AG10803 (cell line): ENCODE measurements at regions not wholly inside any gene's neighbourhood (a gene's known extent, or its start where the extent isn't known, plus 50 kb on each side); places are given as distances from the start of the nearest gene placed in this dataset.

Experiments
- DNase-seq: peaks from one replicate; pipeline ENCODE4 v3.0.0; 2010; ENCODE audit warnings: low read depth
- H3K4me3 ChIP-seq: 2 replicates; pipeline ENCODE4 v1.5.1; 2011; ENCODE audit warnings: mild to moderate bottlenecking, low read length, control low read depth
- TF ChIP-seq, protein P1 (sequence below): conservative IDR thresholded peaks from 2 replicates; pipeline ENCODE4 v1.5.1; 2011; ENCODE audit warnings: mild to moderate bottlenecking, low read length, control low read depth, inconsistent platforms

DNA sequence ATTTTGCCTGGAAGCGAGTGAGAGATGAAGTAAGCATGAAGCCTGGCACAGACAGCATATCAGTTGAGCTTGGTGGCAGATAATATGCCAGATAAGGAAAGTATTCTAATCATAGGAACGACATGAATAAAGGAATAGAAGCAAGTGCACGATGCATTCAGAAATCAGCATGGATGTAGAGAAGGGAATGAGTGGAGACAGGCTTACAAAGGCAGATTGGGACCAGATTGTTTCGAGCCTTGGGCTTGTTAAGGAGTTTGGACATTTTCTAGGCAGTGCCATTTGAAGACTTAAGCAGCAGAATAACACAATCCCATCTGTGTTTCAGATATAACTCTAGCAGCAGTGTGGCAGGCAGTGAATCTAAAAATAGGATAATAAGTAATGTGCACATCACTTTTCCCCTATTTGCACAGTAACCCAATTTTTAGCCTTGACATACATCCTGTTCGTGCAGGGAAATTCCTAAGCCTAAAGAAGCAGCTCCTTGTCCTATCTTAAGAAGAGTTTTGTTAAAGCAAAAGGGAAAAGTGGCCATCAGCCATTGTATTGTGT, 450.2 kb downstream of the PLCL1 start:
- no peak overlapping the region for H3K4me3 ChIP-seq
- TF ChIP-seq, protein P1, sequence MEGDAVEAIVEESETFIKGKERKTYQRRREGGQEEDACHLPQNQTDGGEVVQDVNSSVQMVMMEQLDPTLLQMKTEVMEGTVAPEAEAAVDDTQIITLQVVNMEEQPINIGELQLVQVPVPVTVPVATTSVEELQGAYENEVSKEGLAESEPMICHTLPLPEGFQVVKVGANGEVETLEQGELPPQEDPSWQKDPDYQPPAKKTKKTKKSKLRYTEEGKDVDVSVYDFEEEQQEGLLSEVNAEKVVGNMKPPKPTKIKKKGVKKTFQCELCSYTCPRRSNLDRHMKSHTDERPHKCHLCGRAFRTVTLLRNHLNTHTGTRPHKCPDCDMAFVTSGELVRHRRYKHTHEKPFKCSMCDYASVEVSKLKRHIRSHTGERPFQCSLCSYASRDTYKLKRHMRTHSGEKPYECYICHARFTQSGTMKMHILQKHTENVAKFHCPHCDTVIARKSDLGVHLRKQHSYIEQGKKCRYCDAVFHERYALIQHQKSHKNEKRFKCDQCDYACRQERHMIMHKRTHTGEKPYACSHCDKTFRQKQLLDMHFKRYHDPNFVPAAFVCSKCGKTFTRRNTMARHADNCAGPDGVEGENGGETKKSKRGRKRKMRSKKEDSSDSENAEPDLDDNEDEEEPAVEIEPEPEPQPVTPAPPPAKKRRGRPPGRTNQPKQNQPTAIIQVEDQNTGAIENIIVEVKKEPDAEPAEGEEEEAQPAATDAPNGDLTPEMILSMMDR: no peak
- DNase-seq: no peak

DNA sequence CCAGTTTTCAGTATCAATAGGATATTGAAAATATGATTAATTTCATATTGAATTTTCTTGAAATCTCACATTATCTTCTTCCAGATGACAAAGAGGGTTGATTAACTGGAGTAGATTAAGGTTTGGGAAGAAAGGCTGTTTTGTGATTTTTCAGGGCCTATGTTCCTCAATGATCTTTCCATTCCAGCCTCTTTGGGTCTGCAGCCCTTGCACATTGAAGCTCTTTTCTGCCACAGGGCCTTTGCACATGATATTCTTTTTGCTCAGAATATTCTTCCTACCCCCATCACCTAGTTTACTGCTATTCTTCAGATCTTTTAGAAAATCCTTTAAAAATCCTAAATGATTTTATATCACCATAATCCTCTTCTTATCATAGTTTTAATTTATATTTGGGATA, 449.6 kb downstream of the PLCL1 start:
- no peak overlapping the region for H3K4me3 ChIP-seq
- TF ChIP-seq, protein P1: no peak
- no peak for DNase-seq

DNA sequence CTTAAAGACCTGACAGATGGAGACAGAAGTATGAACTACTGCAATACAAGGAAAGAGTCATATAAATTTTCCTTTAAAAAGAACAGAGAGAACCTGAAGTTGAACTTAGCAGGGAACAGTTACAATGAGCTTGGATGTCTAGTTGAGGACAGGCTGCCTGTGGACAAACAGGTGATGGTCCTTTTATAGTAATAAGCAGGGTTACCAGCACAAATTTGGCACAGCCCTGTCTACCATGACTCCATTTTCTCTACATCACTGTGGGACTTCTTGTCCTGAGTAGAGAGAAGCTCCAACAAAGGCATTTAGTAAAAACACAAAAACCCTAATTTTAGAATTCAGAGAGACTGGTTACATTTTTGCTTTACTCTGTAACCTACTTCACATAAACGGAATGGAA, 448.1 kb downstream of the PLCL1 start:
- TF ChIP-seq, protein P1: no peak
- no peak overlapping the region for H3K4me3 ChIP-seq
- DNase-seq: no peak

DNA sequence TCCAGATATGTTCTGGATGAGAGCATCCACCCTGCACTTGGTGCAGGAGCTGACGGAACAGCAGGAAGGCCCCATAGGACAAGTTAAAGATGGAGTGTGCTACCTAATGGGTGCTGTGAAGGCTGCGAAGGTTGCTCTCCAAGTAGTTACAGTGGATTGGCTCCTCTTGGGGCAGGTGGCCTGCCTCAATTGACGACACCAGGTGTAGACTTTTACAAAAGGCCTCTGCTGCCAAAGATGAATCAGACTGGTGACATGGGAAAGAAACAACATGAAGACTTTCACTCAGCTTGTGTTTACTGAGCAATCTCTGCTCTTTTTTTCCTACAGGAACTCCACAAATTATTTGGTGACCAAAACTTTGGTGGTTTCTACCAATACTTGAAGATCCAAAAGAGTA, 437.7 kb downstream of the PLCL1 start:
- DNase-seq: no peak
- TF ChIP-seq, protein P1: no peak

DNA sequence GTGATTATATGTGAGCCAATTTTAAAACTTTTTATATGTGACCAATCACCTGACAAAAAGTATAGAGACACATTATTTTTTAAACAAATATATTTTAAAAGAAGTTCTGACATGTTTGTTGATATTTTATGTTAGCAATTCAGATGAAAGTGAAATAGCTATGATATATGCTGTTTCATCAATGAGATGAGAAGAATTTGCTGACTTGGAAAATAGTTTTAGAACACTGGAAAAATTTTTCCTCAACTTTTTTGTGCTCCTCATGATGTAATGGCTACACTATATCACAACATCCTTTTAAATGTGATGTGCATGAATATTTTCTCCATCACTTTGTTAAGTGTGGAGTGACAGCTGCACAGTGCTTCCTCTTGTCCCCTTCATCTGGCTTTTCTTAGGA, 434.0 kb downstream of the PLCL1 start:
- TF ChIP-seq, protein P1: no peak
- no peak overlapping the region for H3K4me3 ChIP-seq
- DNase-seq: no peak

More for the DNA sequence above, 437.7 kb downstream of the PLCL1 start:
- H3K4me3 ChIP-seq: no peak overlapping the region

DNA sequence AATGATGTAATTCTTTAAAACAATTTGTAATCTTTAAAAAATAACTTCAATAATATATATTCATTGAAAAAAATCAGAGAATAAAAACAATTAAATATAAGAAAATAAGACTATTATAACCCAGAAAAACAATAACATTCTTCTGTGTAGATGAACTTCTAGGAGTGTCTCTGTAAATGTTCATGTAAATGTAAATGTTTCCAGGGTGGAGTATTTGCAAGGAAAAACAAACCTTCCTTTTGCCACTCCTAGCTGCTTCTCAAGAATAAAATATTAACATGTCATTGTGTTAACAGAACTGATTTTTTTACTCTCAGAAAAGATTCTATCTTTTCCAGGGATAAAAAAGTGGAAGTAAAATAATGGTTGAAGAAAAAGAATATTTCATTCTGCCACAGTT, 431.9 kb downstream of the PLCL1 start:
- DNase-seq: no peak
- TF ChIP-seq, protein P1: no peak
- H3K4me3 ChIP-seq: no peak overlapping the region

DNA sequence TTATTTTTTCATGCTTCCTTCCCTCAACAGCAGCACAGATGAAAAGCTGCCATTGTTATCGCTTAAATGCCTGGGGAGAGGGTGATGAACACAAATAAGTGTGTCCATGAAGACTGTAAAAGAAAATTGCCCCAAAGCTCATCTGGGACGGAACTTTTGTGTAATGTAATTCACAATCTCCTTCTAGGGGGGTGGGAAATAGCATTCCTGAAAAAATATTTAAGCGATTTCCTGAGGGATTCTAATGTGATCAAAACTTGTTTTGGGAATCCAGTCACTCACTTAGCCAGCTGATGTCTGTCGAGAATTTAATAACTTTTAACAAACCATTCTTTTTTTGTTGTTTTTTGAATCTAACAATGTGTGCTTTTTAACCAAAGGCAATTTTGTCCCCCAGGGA, 427.9 kb downstream of the PLCL1 start:
- H3K4me3 ChIP-seq: no peak overlapping the region
- DNase-seq: no peak
- TF ChIP-seq, protein P1: no peak
